Dermis blood vessel endothelial cell (primary cell): ENCODE measurements at regions not wholly inside any gene's neighbourhood (a gene's known extent, or its start where the extent isn't known, plus 50 kb on each side); places are given as distances from the start of the nearest gene placed in this dataset.
"Not testable (repeated sequence)": the region's sequence is repeated elsewhere in the genome, so short reads cannot be mapped to it uniquely, and the experiment has no call there.

ENCODE experiments used
- DNase-seq: peaks from one replicate; pipeline ENCODE4 v3.0.0; 2010

GRCh38 chr4:187695531-187695930, 300.0 kb upstream of the ZFP42 start:
- not testable (repeated sequence) for DNase-seq

- no peak for DNase-seq
Measured at GRCh38 chr4:187711586-187711985, 284.0 kb upstream of the ZFP42 start.

GRCh38 chr4:187714957-187715356, 280.6 kb upstream of the ZFP42 start:
- no peak for DNase-seq

- peak; percentile 41 for DNase-seq
Measured at GRCh38 chr4:187715466-187715865, 280.1 kb upstream of the ZFP42 start.

- peak; percentile 69 for DNase-seq
Measured at GRCh38 chr4:187724456-187724855, 271.1 kb upstream of the ZFP42 start.

GRCh38 chr4:187726485-187726884, 269.1 kb upstream of the ZFP42 start:
- DNase-seq = no peak

GRCh38 chr4:187732524-187732923, 263.0 kb upstream of the ZFP42 start:
- peak; percentile 88 for DNase-seq

- DNase-seq = peak; percentile 5
Measured at GRCh38 chr4:187739771-187740170, 255.8 kb upstream of the ZFP42 start.

- no peak for DNase-seq
Measured at GRCh38 chr4:187744911-187745310, 250.7 kb upstream of the ZFP42 start.

GRCh38 chr4:187750652-187751051, 244.9 kb upstream of the ZFP42 start:
- DNase-seq = not testable (repeated sequence)

GRCh38 chr4:187767158-187767557, 228.4 kb upstream of the ZFP42 start:
- DNase-seq = no peak

GRCh38 chr4:187767687-187768086, 227.9 kb upstream of the ZFP42 start:
- DNase-seq = no peak

GRCh38 chr4:187770345-187770744, 225.2 kb upstream of the ZFP42 start:
- DNase-seq = no peak

- DNase-seq = no peak
Measured at GRCh38 chr4:187777954-187778353, 217.6 kb upstream of the ZFP42 start.

GRCh38 chr4:187780070-187780469, 215.5 kb upstream of the ZFP42 start:
- DNase-seq = no peak

GRCh38 chr4:187782286-187782824, 213.2 kb upstream of the ZFP42 start:
- DNase-seq = no peak

GRCh38 chr4:187786190-187786589, 209.4 kb upstream of the ZFP42 start:
- no peak for DNase-seq

- no peak for DNase-seq
Measured at GRCh38 chr4:187789078-187789477, 206.5 kb upstream of the ZFP42 start.

- DNase-seq = no peak
Measured at GRCh38 chr4:187795737-187796136, 199.8 kb upstream of the ZFP42 start.

GRCh38 chr4:187798385-187798784, 197.2 kb upstream of the ZFP42 start:
- DNase-seq = no peak

GRCh38 chr4:187799735-187800134, 195.8 kb upstream of the ZFP42 start:
- no peak for DNase-seq

GRCh38 chr4:187811591-187811990, 184.0 kb upstream of the ZFP42 start:
- DNase-seq = no peak

GRCh38 chr4:187814737-187815465, 180.7 kb upstream of the ZFP42 start:
- peak; percentile 1 for DNase-seq

GRCh38 chr4:187826725-187827124, 168.8 kb upstream of the ZFP42 start:
- no peak for DNase-seq

- DNase-seq = peak; percentile 40
Measured at GRCh38 chr4:187827631-187828030, 167.9 kb upstream of the ZFP42 start.
